IPS-18a (cell line): ENCODE measurements at regions not wholly inside any gene's neighbourhood (a gene's known extent, or its start where the extent isn't known, plus 50 kb on each side); places are given as distances from the start of the nearest gene placed in this dataset.
"Not testable (repeated sequence)": the region's sequence is repeated elsewhere in the genome, so short reads cannot be mapped to it uniquely, and the experiment has no call there.

Experiments
- H3K27ac ChIP-seq: one replicate; pipeline ENCODE4 v1.5.1; 2013; ENCODE audit warnings: low read length
- H3K27me3 ChIP-seq: one replicate; pipeline ENCODE4 v1.6.1; 2013; ENCODE audit warnings: mild to moderate bottlenecking, low read length; ENCODE audit not compliant: control insufficient read depth, insufficient read depth
- H3K36me3 ChIP-seq: one replicate; pipeline ENCODE4 v1.6.1; 2013; ENCODE audit warnings: low read depth, low read length; ENCODE audit not compliant: control insufficient read depth
- H3K4me1 ChIP-seq: one replicate; pipeline ENCODE4 v1.6.1; 2013; ENCODE audit warnings: low read depth, low read length; ENCODE audit not compliant: control insufficient read depth
- H3K4me3 ChIP-seq: one replicate; pipeline ENCODE4 v1.5.1; 2013; ENCODE audit warnings: low read length
- H3K9ac ChIP-seq: one replicate; pipeline ENCODE4 v1.6.1; 2013; ENCODE audit warnings: mild to moderate bottlenecking, low read length, moderate library complexity
- H3K9me3 ChIP-seq: one replicate; pipeline ENCODE4 v1.6.1; 2013; ENCODE audit warnings: low read depth, low read length; ENCODE audit not compliant: control insufficient read depth

GRCh38 chr2:67085146-67085545, 312.0 kb upstream of the ETAA1 start:
- H3K9me3 ChIP-seq = no peaks in the 10 kb centered on the region
- no peak overlapping the region for H3K9ac ChIP-seq
- no peaks in the 10 kb centered on the region for H3K27me3 ChIP-seq
- no peak overlapping the region for H3K27ac ChIP-seq
- H3K36me3 ChIP-seq = no peaks in the 10 kb centered on the region
- no peak overlapping the region for H3K4me3 ChIP-seq
- no peaks in the 10 kb centered on the region for H3K4me1 ChIP-seq

- no peaks in the 10 kb centered on the region for H3K27me3 ChIP-seq
- H3K27ac ChIP-seq = no peak overlapping the region
- no peaks in the 10 kb centered on the region for H3K9me3 ChIP-seq
- no peaks in the 10 kb centered on the region for H3K4me1 ChIP-seq
- H3K4me3 ChIP-seq = no peak overlapping the region
- no peaks in the 10 kb centered on the region for H3K36me3 ChIP-seq
- H3K9ac ChIP-seq = no peak overlapping the region
These were observed 305.5 kb upstream of the ETAA1 start for GRCh38 chr2:67091681-67092080.

- Histone ChIP-seq H3K27me3 (no peaks in the 10 kb centered on the region), H3K9me3 (no peaks in the 10 kb centered on the region), H3K9ac (no peak overlapping the region), H3K4me1 (no peaks in the 10 kb centered on the region), H3K36me3 (no peaks in the 10 kb centered on the region), H3K27ac (no peak overlapping the region), H3K4me3 (no peak overlapping the region)
These were observed 302.0 kb upstream of the ETAA1 start for GRCh38 chr2:67095121-67095520.

DNA sequence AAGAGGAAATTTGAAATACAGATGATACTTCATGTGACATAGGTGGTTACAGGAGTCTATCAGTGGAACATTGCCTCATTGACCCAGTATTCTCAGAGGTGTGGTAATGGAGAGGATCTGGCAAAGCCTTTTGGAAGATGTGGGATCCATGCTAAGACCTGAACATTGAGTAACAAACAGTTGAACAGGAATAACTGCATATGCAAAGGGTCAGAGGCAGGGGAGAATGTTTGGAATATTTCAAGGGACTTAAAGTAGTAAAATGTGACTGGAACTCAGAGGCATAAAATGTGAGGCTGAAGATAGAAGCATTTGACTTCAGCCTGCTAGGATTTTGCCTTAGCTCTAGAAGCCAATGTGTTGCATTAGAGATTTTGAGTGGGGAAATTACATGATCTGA, 300.2 kb upstream of the ETAA1 start:
- Histone ChIP-seq H3K9ac (no peak overlapping the region), H3K27me3 (no peaks in the 10 kb centered on the region), H3K4me3 (no peak overlapping the region), H3K27ac (no peak overlapping the region), H3K9me3 (peaks cover 4% of the 10 kb centered on the region), H3K36me3 (no peaks in the 10 kb centered on the region), H3K4me1 (no peaks in the 10 kb centered on the region)

GRCh38 chr2:67103157-67103556, 294.0 kb upstream of the ETAA1 start:
- H3K27ac ChIP-seq = no peak overlapping the region
- H3K4me3 ChIP-seq = no peak overlapping the region
- H3K9ac ChIP-seq = no peak overlapping the region
- H3K27me3 ChIP-seq = no peaks in the 10 kb centered on the region
- H3K36me3 ChIP-seq = no peaks in the 10 kb centered on the region
- no peaks in the 10 kb centered on the region for H3K4me1 ChIP-seq
- H3K9me3 ChIP-seq = peaks cover 21% of the 10 kb centered on the region

DNA sequence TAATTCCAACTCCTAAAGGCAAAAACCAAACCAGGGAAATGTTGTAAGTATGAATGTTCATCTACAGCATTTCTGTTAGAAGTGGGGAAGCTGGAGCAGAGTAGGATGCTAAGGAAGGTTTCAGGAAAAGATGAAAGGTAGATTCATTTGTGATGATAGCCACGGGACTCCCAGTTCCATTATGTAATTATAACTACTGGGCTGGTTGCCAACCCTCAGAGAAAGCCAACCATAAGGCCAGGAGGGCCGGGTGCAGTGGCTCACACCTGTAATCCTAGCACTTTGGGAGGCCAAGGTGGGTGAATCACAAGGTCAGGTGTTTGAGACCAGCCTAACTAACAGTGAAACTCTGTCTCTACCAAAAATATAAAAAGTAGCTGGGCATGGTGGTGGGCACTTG, 288.9 kb upstream of the ETAA1 start:
- no peak overlapping the region for H3K4me3 ChIP-seq

DNA sequence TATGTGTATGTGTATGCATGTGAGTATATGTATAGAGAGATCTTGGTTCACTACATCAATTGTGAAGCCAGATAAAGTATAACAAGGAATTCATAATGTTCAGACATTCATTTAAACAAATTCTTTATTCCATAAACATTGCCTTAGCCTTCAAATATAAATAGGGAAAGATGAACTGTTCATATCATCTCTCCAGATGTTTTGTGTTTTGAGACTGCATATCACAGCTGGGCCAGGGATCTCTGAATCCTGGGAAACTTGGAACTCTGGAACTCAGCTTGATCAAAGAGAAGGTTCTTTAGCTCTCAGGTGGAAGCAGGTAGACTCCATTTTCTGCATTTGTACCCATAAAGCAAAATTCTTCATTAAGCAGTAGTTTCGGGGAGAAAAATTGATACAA, 272.6 kb upstream of the ETAA1 start:
- no peaks in the 10 kb centered on the region for H3K36me3 ChIP-seq
- no peaks in the 10 kb centered on the region for H3K4me1 ChIP-seq
- no peaks in the 10 kb centered on the region for H3K9me3 ChIP-seq
- H3K9ac ChIP-seq = no peak overlapping the region
- no peaks in the 10 kb centered on the region for H3K27me3 ChIP-seq
- no peak overlapping the region for H3K4me3 ChIP-seq
- H3K27ac ChIP-seq = no peak overlapping the region

More for the DNA sequence above, 288.9 kb upstream of the ETAA1 start:
- no peaks in the 10 kb centered on the region for H3K4me1 ChIP-seq
- H3K9ac ChIP-seq = no peak overlapping the region
- no peaks in the 10 kb centered on the region for H3K36me3 ChIP-seq
- no peak overlapping the region for H3K27ac ChIP-seq
- no peaks in the 10 kb centered on the region for H3K27me3 ChIP-seq
- peaks cover 11% of the 10 kb centered on the region for H3K9me3 ChIP-seq

DNA sequence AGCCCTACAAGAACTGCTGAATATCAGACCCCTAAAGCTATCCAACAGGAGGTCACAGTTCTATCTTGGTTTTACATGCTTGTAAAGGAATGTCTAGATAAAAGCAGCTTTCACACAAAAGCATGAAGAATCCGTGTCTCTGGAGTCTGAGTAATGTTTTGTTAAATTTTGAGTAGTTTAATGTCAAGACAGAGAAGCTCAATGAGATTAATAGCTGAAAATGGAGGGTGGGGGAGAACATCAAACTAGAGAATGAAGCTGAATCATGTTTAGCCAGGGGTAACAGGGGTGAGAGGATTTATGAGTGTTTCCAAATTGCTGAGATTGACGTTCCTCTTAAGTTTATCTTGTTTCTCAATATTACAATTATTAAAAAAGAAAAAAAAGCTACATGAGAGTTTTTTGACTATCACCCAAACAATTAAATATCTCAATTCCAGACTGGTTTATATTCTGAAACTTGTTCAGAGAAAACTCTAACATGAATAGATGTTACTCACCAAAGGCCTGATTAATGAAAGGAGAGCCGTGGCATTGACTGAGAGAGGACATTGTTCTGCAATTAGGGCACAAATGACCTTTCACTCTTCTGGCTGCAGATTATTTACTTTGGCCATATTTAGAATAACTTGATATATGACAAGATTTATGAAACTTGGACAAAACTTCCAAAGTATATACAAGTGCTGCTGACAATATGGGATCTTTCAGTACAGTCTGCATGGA, 266.4 kb upstream of the ETAA1 start:
- Histone ChIP-seq H3K9me3 (no peaks in the 10 kb centered on the region), H3K27me3 (no peaks in the 10 kb centered on the region)

DNA sequence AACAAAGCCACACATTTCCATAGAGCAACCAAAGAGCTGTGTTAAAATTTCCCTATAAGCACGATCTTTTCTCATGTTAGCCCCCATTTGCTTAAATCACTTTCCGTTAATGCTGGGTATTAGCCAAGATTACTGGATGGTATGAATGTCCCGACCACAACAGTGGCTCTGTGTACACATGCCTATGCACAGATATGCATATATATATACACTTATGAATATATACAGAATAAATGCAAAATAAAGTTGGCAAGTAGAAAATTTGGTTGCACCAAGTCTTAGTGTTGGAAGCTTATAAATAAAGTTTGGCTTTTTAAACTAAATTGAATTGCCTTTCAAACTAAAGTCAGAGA, 265.9 kb upstream of the ETAA1 start:
- Histone ChIP-seq H3K4me1 (no peaks in the 10 kb centered on the region), H3K4me3 (no peak overlapping the region), H3K9ac (no peak overlapping the region), H3K27ac (no peak overlapping the region), H3K9me3 (no peaks in the 10 kb centered on the region), H3K36me3 (no peaks in the 10 kb centered on the region), H3K27me3 (no peaks in the 10 kb centered on the region)

More for the DNA sequence above, 266.4 kb upstream of the ETAA1 start:
- Histone ChIP-seq H3K36me3 (no peaks in the 10 kb centered on the region), H3K4me3 (no peak overlapping the region), H3K27ac (no peak overlapping the region), H3K4me1 (no peaks in the 10 kb centered on the region), H3K9ac (no peak overlapping the region)

- H3K4me3 ChIP-seq, H3K27ac ChIP-seq, H3K9me3 ChIP-seq, H3K4me1 ChIP-seq, H3K9ac ChIP-seq, H3K36me3 ChIP-seq, H3K27me3 ChIP-seq: not testable (repeated sequence)
These were observed 264.6 kb upstream of the ETAA1 start for GRCh38 chr2:67132441-67132940.

GRCh38 chr2:67135208-67135607, 261.9 kb upstream of the ETAA1 start:
- no peaks in the 10 kb centered on the region for H3K27me3 ChIP-seq
- H3K27ac ChIP-seq = no peak overlapping the region
- no peak overlapping the region for H3K9ac ChIP-seq
- no peaks in the 10 kb centered on the region for H3K36me3 ChIP-seq
- H3K4me3 ChIP-seq = no peak overlapping the region
- no peaks in the 10 kb centered on the region for H3K9me3 ChIP-seq
- H3K4me1 ChIP-seq = no peaks in the 10 kb centered on the region

GRCh38 chr2:67137699-67138098, 259.4 kb upstream of the ETAA1 start:
- Histone ChIP-seq H3K27ac (no peak overlapping the region), H3K4me3 (no peak overlapping the region), H3K4me1 (no peaks in the 10 kb centered on the region), H3K27me3 (no peaks in the 10 kb centered on the region), H3K9me3 (no peaks in the 10 kb centered on the region), H3K9ac (no peak overlapping the region), H3K36me3 (no peaks in the 10 kb centered on the region)
